Loucy (cell line): ENCODE measurements at regions not wholly inside any gene's neighbourhood (a gene's known extent, or its start where the extent isn't known, plus 50 kb on each side); places are given as distances from the start of the nearest gene placed in this dataset.
"Not testable (repeated sequence)": the region's sequence is repeated elsewhere in the genome, so short reads cannot be mapped to it uniquely, and the experiment has no call there.

Source experiments
- H2AFZ ChIP-seq: fragments of 200-600 bp; sonication (generic); 2 replicates; pipeline ENCODE4 v1.6.0; 2016; ENCODE audit warnings: antibody characterized with exemption, mild to moderate bottlenecking, low read length, moderate library complexity
- H3F3A ChIP-seq: fragments of 200-600 bp; 2 replicates; pipeline ENCODE4 v1.6.0; 2016; ENCODE audit warnings: antibody characterized with exemption, low read depth, mild to moderate bottlenecking
- H3K27me3 ChIP-seq: fragments of 200-600 bp; sonication (generic); 2 replicates; pipeline ENCODE4 v1.6.1; 2014; ENCODE audit warnings: low read length, mild to moderate bottlenecking; ENCODE audit not compliant: insufficient read depth, poor library complexity, severe bottlenecking
- H3K36me3 ChIP-seq: fragments of 200-600 bp; sonication (generic); 2 replicates; pipeline ENCODE4 v1.6.1; 2016; ENCODE audit warnings: low read length; ENCODE audit not compliant: insufficient read depth
- H3K4me1 ChIP-seq: fragments of 200-600 bp; sonication (generic); 2 replicates; pipeline ENCODE4 v1.5.1; 2014; ENCODE audit warnings: low read length, mild to moderate bottlenecking; ENCODE audit not compliant: insufficient read depth, poor library complexity, severe bottlenecking
- H3K4me2 ChIP-seq: fragments of 200-600 bp; sonication (generic); 2 replicates; pipeline ENCODE4 v1.6.0; 2014; ENCODE audit warnings: antibody characterized with exemption, low read length, low read depth, mild to moderate bottlenecking; ENCODE audit not compliant: poor library complexity, severe bottlenecking
- H3K4me3 ChIP-seq: fragments of 200-600 bp; sonication (generic); 2 replicates; pipeline ENCODE4 v1.5.1; 2014; ENCODE audit warnings: low read length, mild to moderate bottlenecking, mixed read lengths; ENCODE audit not compliant: poor library complexity, severe bottlenecking
- H3K79me2 ChIP-seq: fragments of 200-600 bp; sonication (generic); 2 replicates; pipeline ENCODE4 v1.6.1; 2014; ENCODE audit warnings: low read length; ENCODE audit not compliant: insufficient read depth
- H3K9ac ChIP-seq: fragments of 200-600 bp; sonication (generic); 2 replicates; pipeline ENCODE4 v1.6.0; 2014; ENCODE audit warnings: mild to moderate bottlenecking, low read depth, low read length, moderate library complexity; ENCODE audit not compliant: poor library complexity, severe bottlenecking
- H3K9me2 ChIP-seq: fragments of 200-600 bp; sonication (generic); replicated peaks from 2 replicates; pipeline ENCODE4 v1.6.1; 2016; ENCODE audit warnings: low read depth, low read length, mixed read lengths
- H3K9me3 ChIP-seq: fragments of 200-600 bp; sonication (generic); 2 replicates; pipeline ENCODE4 v1.6.1; 2014; ENCODE audit warnings: mild to moderate bottlenecking, antibody characterized with exemption, low read length, low read depth; ENCODE audit not compliant: insufficient read depth
- H4K20me1 ChIP-seq: fragments of 200-600 bp; sonication (generic); 2 replicates; pipeline ENCODE4 v1.6.0; 2014; ENCODE audit warnings: antibody characterized with exemption, low read length, mild to moderate bottlenecking; ENCODE audit not compliant: insufficient read depth, poor library complexity, severe bottlenecking
- CTCF ChIP-seq: fragments of 200-600 bp; sonication (generic); conservative IDR thresholded peaks from 2 replicates; pipeline ENCODE4 v1.5.1; 2014; ENCODE audit warnings: mild to moderate bottlenecking, antibody characterized with exemption, low read length
- EZH2phosphoT487 ChIP-seq: fragments of 200-600 bp; IDR thresholded peaks from 2 replicates; pipeline ENCODE4 v1.6.1; 2018; ENCODE audit warnings: antibody characterized with exemption, mild to moderate bottlenecking, moderate library complexity, borderline replicate concordance

GRCh38 chr6:68126089-68126749 lies 508.9 kb upstream of the ADGRB3 start:
- Histone ChIP-seq H3K4me2 (no peak overlapping the region), H3K9me2 (no peaks in the 10 kb centered on the region), H3K9ac (no peak overlapping the region), H3K79me2 (no peaks in the 10 kb centered on the region), H3K27me3 (no peaks in the 10 kb centered on the region), H2AFZ (no peak overlapping the region), H3K9me3 (no peaks in the 10 kb centered on the region; the same call in 1 of the 2 replicates), H4K20me1 (no peaks in the 10 kb centered on the region), H3K4me1 (no peaks in the 10 kb centered on the region), H3F3A (no peaks in the 10 kb centered on the region), H3K36me3 (no peaks in the 10 kb centered on the region), H3K4me3 (no peak overlapping the region)
- TF ChIP-seq CTCF: no peak
- TF ChIP-seq EZH2phosphoT487: no peak

- H4K20me1 ChIP-seq, H3K9ac ChIP-seq, H3K4me2 ChIP-seq, H3K4me3 ChIP-seq, H3K36me3 ChIP-seq, H3K4me1 ChIP-seq, H2AFZ ChIP-seq, H3K9me3 ChIP-seq, H3K9me2 ChIP-seq, H3F3A ChIP-seq, H3K27me3 ChIP-seq, H3K79me2 ChIP-seq: not testable (repeated sequence)
These were observed 512.1 kb upstream of the ADGRB3 start for GRCh38 chr6:68122975-68123374.

- H3K36me3 ChIP-seq: no peaks in the 10 kb centered on the region
- H3K27me3 ChIP-seq: no peaks in the 10 kb centered on the region
- H3K9me2 ChIP-seq: no peaks in the 10 kb centered on the region
- H3K4me2 ChIP-seq: no peak overlapping the region
- no peaks in the 10 kb centered on the region for H3K4me1 ChIP-seq
- no peaks in the 10 kb centered on the region for H4K20me1 ChIP-seq
- H3K9ac ChIP-seq: no peak overlapping the region
- no peaks in the 10 kb centered on the region for H3K79me2 ChIP-seq
- no peak overlapping the region for H3K4me3 ChIP-seq
- H2AFZ ChIP-seq: no peak overlapping the region
- no peaks in the 10 kb centered on the region for H3F3A ChIP-seq
- no peaks in the 10 kb centered on the region; the same call in 1 of the 2 replicates for H3K9me3 ChIP-seq
- TF ChIP-seq CTCF (no peak), EZH2phosphoT487 (no peak)
These were observed 513.0 kb upstream of the ADGRB3 start for GRCh38 chr6:68122032-68122431.

GRCh38 chr6:68120954-68121353 lies 514.1 kb upstream of the ADGRB3 start:
- not testable (repeated sequence) for H3K4me2 ChIP-seq, H3K79me2 ChIP-seq, H4K20me1 ChIP-seq, H3K9me3 ChIP-seq, H3K9ac ChIP-seq, H3K4me3 ChIP-seq, H3F3A ChIP-seq, H3K9me2 ChIP-seq, H2AFZ ChIP-seq, H3K27me3 ChIP-seq, H3K4me1 ChIP-seq, H3K36me3 ChIP-seq
